GM12878 (cell line): ENCODE measurements at regions not wholly inside any gene's neighbourhood (a gene's known extent, or its start where the extent isn't known, plus 50 kb on each side); places are given as distances from the start of the nearest gene placed in this dataset.
"Not testable (repeated sequence)": the region's sequence is repeated elsewhere in the genome, so short reads cannot be mapped to it uniquely, and the experiment has no call there.

Experiments
- CTCF ChIP-seq, 3 experiments: IDR thresholded peaks in 2 of 3; conservative IDR thresholded peaks in 1 of 3; 2 replicates each; pipeline ENCODE4 v1.5.1; 2011; ENCODE audit warnings: low read depth in 3 of 3, low read length in 3 of 3, mild to moderate bottlenecking in 3 of 3, control low read depth in 2 of 3, moderate library complexity in 2 of 3, inconsistent platforms in 1 of 3, mixed read lengths in 1 of 3; ENCODE audit not compliant: control insufficient read depth in 2 of 3, insufficient read depth in 1 of 3; ENCODE audit errors: extremely low read depth in 1 of 3
- GABPA ChIP-seq: IDR thresholded peaks from 2 replicates; pipeline ENCODE4 v1.6.1; 2014; ENCODE audit warnings: antibody characterized with exemption, low read depth, mild to moderate bottlenecking, inconsistent platforms

- not testable (repeated sequence) for TF ChIP-seq CTCF (IDR thresholded peaks at IDR 0.05 in 2 of 3, conservative IDR thresholded peaks at IDR 0.05 in 1 of 3; ENCODE audit: control insufficient read depth in 2 of 3, extremely low read depth in 1 of 3, insufficient read depth in 1 of 3, low read depth in 3 of 3, low read length in 3 of 3); GABPA
Observed at GRCh38 chr1:229919488-229919887, 147.6 kb upstream of the GALNT2 start.
